PC-3 (cell line): ENCODE measurements at regions not wholly inside any gene's neighbourhood (a gene's known extent, or its start where the extent isn't known, plus 50 kb on each side); places are given as distances from the start of the nearest gene placed in this dataset.

Experiments used
- EZH2 ChIP-seq: fragments of 300-600 bp; sonication (generic); IDR thresholded peaks from one replicate; pipeline ENCODE4 v1.6.1; 2017; ENCODE audit warnings: antibody characterized with exemption, mild to moderate bottlenecking, low read length; ENCODE audit not compliant: unreplicated experiment
- EZH2phosphoT487 ChIP-seq: fragments of 300-600 bp; sonication (generic); IDR thresholded peaks from 2 replicates; pipeline ENCODE4 v1.6.1; 2018; ENCODE audit warnings: mild to moderate bottlenecking, antibody characterized with exemption, low read length, borderline replicate concordance
- TF ChIP-seq, protein P1 (sequence below): fragments of 300-600 bp; sonication (generic); conservative IDR thresholded peaks from 2 replicates; pipeline ENCODE4 v1.5.1; 2017; ENCODE audit warnings: antibody characterized with exemption, low read depth, mild to moderate bottlenecking, low read length

DNA sequence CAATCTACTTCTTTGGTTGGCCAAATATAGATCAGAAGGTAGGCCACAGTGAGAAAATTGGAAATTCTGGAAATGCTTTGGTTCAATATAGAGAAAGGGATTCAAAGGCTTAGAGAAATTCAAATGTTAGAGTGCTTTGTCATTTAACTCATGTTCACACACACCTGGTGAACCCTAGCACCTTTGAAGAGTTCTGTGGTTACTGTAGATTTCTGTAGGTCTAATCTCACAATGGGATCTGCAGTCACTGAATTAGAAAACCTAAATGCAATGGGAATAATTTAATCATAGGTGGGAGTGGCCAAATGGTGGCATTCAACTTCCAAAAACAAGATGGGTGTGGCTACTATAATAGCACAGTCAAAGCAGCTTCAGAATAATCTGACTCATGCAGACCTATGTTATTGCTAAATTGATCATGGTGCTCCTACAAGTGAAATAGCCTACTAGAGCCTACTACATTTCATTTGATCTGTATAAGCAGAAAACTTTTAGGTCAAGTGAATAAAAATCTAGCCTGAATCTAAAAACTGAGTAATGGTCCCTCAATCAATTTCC, 1152.9 kb downstream of the PCDH9 start:
- TF ChIP-seq, protein P1, sequence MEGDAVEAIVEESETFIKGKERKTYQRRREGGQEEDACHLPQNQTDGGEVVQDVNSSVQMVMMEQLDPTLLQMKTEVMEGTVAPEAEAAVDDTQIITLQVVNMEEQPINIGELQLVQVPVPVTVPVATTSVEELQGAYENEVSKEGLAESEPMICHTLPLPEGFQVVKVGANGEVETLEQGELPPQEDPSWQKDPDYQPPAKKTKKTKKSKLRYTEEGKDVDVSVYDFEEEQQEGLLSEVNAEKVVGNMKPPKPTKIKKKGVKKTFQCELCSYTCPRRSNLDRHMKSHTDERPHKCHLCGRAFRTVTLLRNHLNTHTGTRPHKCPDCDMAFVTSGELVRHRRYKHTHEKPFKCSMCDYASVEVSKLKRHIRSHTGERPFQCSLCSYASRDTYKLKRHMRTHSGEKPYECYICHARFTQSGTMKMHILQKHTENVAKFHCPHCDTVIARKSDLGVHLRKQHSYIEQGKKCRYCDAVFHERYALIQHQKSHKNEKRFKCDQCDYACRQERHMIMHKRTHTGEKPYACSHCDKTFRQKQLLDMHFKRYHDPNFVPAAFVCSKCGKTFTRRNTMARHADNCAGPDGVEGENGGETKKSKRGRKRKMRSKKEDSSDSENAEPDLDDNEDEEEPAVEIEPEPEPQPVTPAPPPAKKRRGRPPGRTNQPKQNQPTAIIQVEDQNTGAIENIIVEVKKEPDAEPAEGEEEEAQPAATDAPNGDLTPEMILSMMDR = no peak
- TF ChIP-seq EZH2 (no peak), EZH2phosphoT487 (no peak)
